ENCODE measurements at regions not wholly inside any gene's neighbourhood (a gene's known extent, or its start where the extent isn't known, plus 50 kb on each side); places are given as distances from the start of the nearest gene placed in this dataset.
A peak's percentile ranks its signal among the peaks of the same experiment; 100 is the strongest.

- Histone ChIP-seq H3K9me1 (ENCODE audit: control insufficient read depth, insufficient read depth, low read length) (no peaks in the 10 kb centered on the region), H3K4me2 (ENCODE audit: insufficient read depth, low read length) (no peak overlapping the region), H3K9ac (ENCODE audit: insufficient read depth in 1 of 2, low read depth in 2 of 2, low read length in 2 of 2) (no peak overlapping the region), H3K27ac (ENCODE audit: extremely low read depth, low read depth, low read length) (no peak overlapping the region), H2AFZ (ENCODE audit: low read depth, low read length) (no peak overlapping the region), H3K36me3 (ENCODE audit: control insufficient read depth, insufficient read depth, low read length) (no peaks in the 10 kb centered on the region), H3K79me2 (ENCODE audit: control insufficient read depth, insufficient read depth, low read length) (no peaks in the 10 kb centered on the region), H3K9me3 (replicated peaks; ENCODE audit: control insufficient read depth, insufficient read depth, low read depth, low read length) (no peaks in the 10 kb centered on the region; the same call in 1 of the 2 replicates), H3K4me3 (no peak overlapping the region), H3K4me1 (replicated peaks in 1 of 2; ENCODE audit: control insufficient read depth in 2 of 2, insufficient read depth in 2 of 2, low read length in 2 of 2) (no peaks in the 10 kb centered on the region), H3K27me3 (ENCODE audit: control insufficient read depth in 2 of 2, insufficient read depth in 2 of 2, low read length in 2 of 2) (no peaks in the 10 kb centered on the region; a peak in 1 of 5 replicates), H4K20me1 (replicated peaks; ENCODE audit: control insufficient read depth, insufficient read depth, low read length) (no peaks in the 10 kb centered on the region)
- POLR2A ChIA-PET: interaction anchor here (0.5 kb wide), 1 partner anchor 484 kb away, joined by 5 read pairs; no protein-coding TSS in a partner anchor
- intact Hi-C loops (cut with micrococcal nuclease): no loop called here
- TF ChIP-seq MCM7 (IDR thresholded peaks at IDR 0.05): no peak
- BruUV-seq (replicated peaks): no TSS peak
- FAIRE-seq (no peak), ATAC-seq (no peak), DNase-seq (ENCODE audit: extremely low read depth in 1 of 4, low spot score in 3 of 4) (no peak)
- in situ Hi-C loops (cut with MboI): no loop called here
- 0% methylated on average over 2 of the region's 2 CpGs for WGBS (ENCODE audit: insufficient coverage, low coverage, missing lambda C conversion rate)
- CTCF ChIA-PET (ENCODE audit: low intra/inter-chr PET ratio): no interaction called here
These were observed 73.9 kb upstream of the RBM24 start for GRCh38 chr6:17207281-17207680.

- Histone ChIP-seq H3K79me2 (ENCODE audit: control insufficient read depth, insufficient read depth, low read length) (no peaks in the 10 kb centered on the region), H4K20me1 (replicated peaks; ENCODE audit: control insufficient read depth, insufficient read depth, low read length) (no peaks in the 10 kb centered on the region), H3K9me3 (replicated peaks; ENCODE audit: control insufficient read depth, insufficient read depth, low read depth, low read length) (no peaks in the 10 kb centered on the region; the same call in 1 of the 2 replicates), H3K4me3 (no peak overlapping the region), H3K4me1 (replicated peaks in 1 of 2; ENCODE audit: control insufficient read depth in 2 of 2, insufficient read depth in 2 of 2, low read length in 2 of 2) (no peaks in the 10 kb centered on the region), H3K27ac (ENCODE audit: extremely low read depth, low read depth, low read length) (no peak overlapping the region), H3K9ac (ENCODE audit: insufficient read depth in 1 of 2, low read depth in 2 of 2, low read length in 2 of 2) (no peak overlapping the region), H3K27me3 (ENCODE audit: control insufficient read depth in 2 of 2, insufficient read depth in 2 of 2, low read length in 2 of 2) (peaks cover 0 to 5% of the 10 kb centered on the region in 2 experiments; a peak in 2 of 5 replicates), H3K36me3 (ENCODE audit: control insufficient read depth, insufficient read depth, low read length) (no peaks in the 10 kb centered on the region), H3K9me1 (ENCODE audit: control insufficient read depth, insufficient read depth, low read length) (no peaks in the 10 kb centered on the region), H3K4me2 (ENCODE audit: insufficient read depth, low read length) (no peak overlapping the region), H2AFZ (ENCODE audit: low read depth, low read length) (no peak overlapping the region)
- 1% methylated on average over 3 of the region's 3 CpGs for WGBS (ENCODE audit: insufficient coverage, low coverage, missing lambda C conversion rate)
- BruUV-seq (replicated peaks): no TSS peak
- intact Hi-C loops (cut with micrococcal nuclease): no loop called here
- FAIRE-seq (no peak), ATAC-seq (no peak), DNase-seq (ENCODE audit: extremely low read depth in 1 of 4, low spot score in 3 of 4) (no peak)
- ChIA-PET CTCF (ENCODE audit: low intra/inter-chr PET ratio) (no interaction called here), POLR2A (interaction anchor here (0.7 kb wide), 1 partner anchor 491 kb away, joined by 5 read pairs; no protein-coding TSS in a partner anchor)
- TF ChIP-seq GTF2A2 (tag; IDR thresholded peaks at IDR 0.05) (no peak), ZBTB40 (IDR thresholded peaks at IDR 0.05) (peak; percentile 49; the same call in 1 of the 2 replicates), ZBTB40 (CRISPR knock-in tag; IDR thresholded peaks at IDR 0.05) (no peak)
- in situ Hi-C loops (cut with MboI): no loop called here
These were observed 70.5 kb upstream of the RBM24 start for GRCh38 chr6:17210683-17211082.
